Upper lobe of left lung (tissue), 4 donors: ENCODE measurements at regions not wholly inside any gene's neighbourhood (a gene's known extent, or its start where the extent isn't known, plus 50 kb on each side); places are given as distances from the start of the nearest gene placed in this dataset.

ENCODE experiments used
- CTCF ChIP-seq, 6 experiments: fragments of 450-650 bp in 4 of 6; fragments of 200-600 bp in 2 of 6; sonication (generic) in 2 of 6; IDR thresholded peaks; one replicate each; pipeline ENCODE4 v1.5.1; 2016 to 2019; ENCODE audit warnings: antibody characterized with exemption in 6 of 6
- POLR2A ChIP-seq, 4 donors: fragments of 450-650 bp; IDR thresholded peaks; one replicate each; pipeline ENCODE4 v1.5.1; 2016 to 2017; ENCODE audit warnings: antibody characterized with exemption in 4 of 4, mild to moderate bottlenecking in 2 of 4
- POLR2AphosphoS5 ChIP-seq, 2 donors: sonication (generic); formaldehyde crosslinking; IDR thresholded peaks; one replicate each; pipeline ENCODE4 v1.5.1; 2017; ENCODE audit warnings: antibody characterized with exemption in 2 of 2

GRCh38 chr2:224143526-224143925 is 104.4 kb upstream of the SERPINE2 start:
- TF ChIP-seq CTCF (IDR thresholded peaks at IDR 0.05) (no peak), POLR2AphosphoS5 (IDR thresholded peaks at IDR 0.05) (no peak), POLR2A (IDR thresholded peaks at IDR 0.05) (no peak)
